A549 (cell line): ENCODE measurements at regions not wholly inside any gene's neighbourhood (a gene's known extent, or its start where the extent isn't known, plus 50 kb on each side); places are given as distances from the start of the nearest gene placed in this dataset.

Source experiments
- ATAC-seq, 2 experiments: fragments of 200-7000 bp in 1 of 2; fragments of >200 bp in 1 of 2; cut with Nextera tagmentation in 1 of 2; cut with Tn5 transposase in 1 of 2; 3 replicates each; pipeline versions ENCODE4 v1.8.0 to v1.9.1; 2018 to 2020; ENCODE audit warnings: mild to moderate bottlenecking in 1 of 2, moderate library complexity in 1 of 2
- CTCF ChIA-PET: fragments of 300-600 bp; sonication (Branson Sonifier 250); formaldehyde crosslinking; extraction: SDS; loops from one replicate; lab custom pipeline; 2021; ENCODE audit warnings: antibody characterized with exemption, inconsistent platforms; lab: Yijun Ruan, JAX
- POLR2A ChIA-PET: fragments of 350-600 bp; formaldehyde crosslinking; extraction: SDS; loops from one replicate; lab custom pipeline; 2021; ENCODE audit warnings: antibody characterized with exemption, inconsistent platforms; lab: Yijun Ruan, JAX
- DNase-seq, 2 experiments: peaks; one replicate each; pipeline versions ENCODE4 v3.0.0 to v3.0.0-alpha.2; 2011 to 2016; ENCODE audit warnings: low read depth in 1 of 2, low spot score in 1 of 2
- FAIRE-seq: peaks from 2 replicates; lab custom pipeline; 2011; peaks lifted over from hg19 to GRCh38; lab: Jason Lieb, UNC
- H3K27ac ChIP-seq, 2 experiments: fragments of >200 bp; sonication (Bioruptor Twin); formaldehyde crosslinking; 3 replicates each; pipeline ENCODE4 v1.5.1; 2016 to 2017
- H3K4me1 ChIP-seq: fragments of >200 bp; sonication (Bioruptor Twin); formaldehyde crosslinking; 3 replicates; pipeline ENCODE4 v1.6.1; 2016
- H3K4me2 ChIP-seq: fragments of >200 bp; sonication (Bioruptor Twin); formaldehyde crosslinking; 3 replicates; pipeline ENCODE4 v1.6.1; 2016
- H3K4me3 ChIP-seq: fragments of >200 bp; sonication (Bioruptor Twin); formaldehyde crosslinking; 3 replicates; pipeline ENCODE4 v1.5.1; 2016
- H3K9me3 ChIP-seq: fragments of >200 bp; sonication (Bioruptor Twin); formaldehyde crosslinking; 3 replicates; pipeline ENCODE4 v1.6.1; 2016
- CEBPB ChIP-seq, 2 experiments: fragments of >200 bp in 1 of 2; sonication (Bioruptor Twin) in 1 of 2; formaldehyde crosslinking in 1 of 2; IDR thresholded peaks; 2 replicates each; pipeline ENCODE4 v1.6.1; 2012 to 2016
- CHD2 ChIP-seq: fragments of 150-350 bp; IDR thresholded peaks from 2 replicates; pipeline ENCODE4 v1.6.1; 2014; ENCODE audit warnings: low read length; ENCODE audit not compliant: partially characterized antibody
- EHF ChIP-seq: fragments of 250-450 bp; sonication (Bioruptor Pico); IDR thresholded peaks from 2 replicates; pipeline ENCODE4 v1.5.0; 2020; ENCODE audit warnings: mild to moderate bottlenecking
- EP300 ChIP-seq, 2 experiments: fragments of >200 bp; sonication (Bioruptor Twin); formaldehyde crosslinking; IDR thresholded peaks; 2 replicates in 1 of 2; 3 replicates in 1 of 2; pipeline ENCODE4 v1.6.1; 2016 to 2017
- ESRRA ChIP-seq: fragments of 150-350 bp; IDR thresholded peaks from 2 replicates; pipeline ENCODE4 v1.6.1; 2014; ENCODE audit warnings: mild to moderate bottlenecking, low read length, borderline replicate concordance
- FOSB ChIP-seq: fragments of 250-450 bp; sonication (Bioruptor Pico); IDR thresholded peaks from 2 replicates; pipeline ENCODE4 v1.5.0; 2020; ENCODE audit warnings: mild to moderate bottlenecking, moderate library complexity
- GATA3 ChIP-seq: IDR thresholded peaks from 2 replicates; pipeline ENCODE4 v1.6.1; 2012; ENCODE audit warnings: borderline replicate concordance
- NFE2L2 ChIP-seq: fragments of 150-350 bp; conservative IDR thresholded peaks from 2 replicates; pipeline ENCODE4 v1.6.1; 2014; ENCODE audit warnings: low read length
- NPAS2 ChIP-seq: fragments of 250-450 bp; sonication (Bioruptor Pico); IDR thresholded peaks from 2 replicates; pipeline ENCODE4 v1.8.0; 2022; ENCODE audit warnings: mild to moderate bottlenecking, moderate library complexity, borderline replicate concordance
- POLR2A ChIP-seq: IDR thresholded peaks from 2 replicates; pipeline ENCODE4 v1.6.1; 2012; ENCODE audit warnings: mild to moderate bottlenecking, low read length
- RARB ChIP-seq: fragments of 250-450 bp; sonication (Bioruptor Pico); IDR thresholded peaks from 2 replicates; pipeline ENCODE4 v1.8.0; 2021; ENCODE audit warnings: mild to moderate bottlenecking, moderate library complexity
- RCOR1 ChIP-seq: fragments of 150-350 bp; IDR thresholded peaks from 2 replicates; pipeline ENCODE4 v1.6.1; 2014; ENCODE audit warnings: antibody characterized with exemption, low read length, low read depth
- RFX5 ChIP-seq: fragments of 450-650 bp; IDR thresholded peaks from 2 replicates; pipeline ENCODE4 v1.7.1; 2014; ENCODE audit warnings: antibody characterized with exemption, mild to moderate bottlenecking, moderate library complexity
- TFCP2L1 ChIP-seq: fragments of 250-450 bp; sonication (Bioruptor Pico); IDR thresholded peaks from 2 replicates; pipeline ENCODE4 v1.5.0; 2021; ENCODE audit warnings: mild to moderate bottlenecking
- ZC3H11A ChIP-seq: fragments of 450-650 bp; IDR thresholded peaks from 2 replicates; pipeline ENCODE4 v1.6.1; 2014; ENCODE audit warnings: antibody characterized with exemption, mild to moderate bottlenecking
- ZSCAN20 ChIP-seq: fragments of 250-450 bp; sonication (Bioruptor Pico); IDR thresholded peaks from 2 replicates; pipeline ENCODE4 v1.8.0; 2022; ENCODE audit warnings: mild to moderate bottlenecking, moderate library complexity
- WGBS: methylation state at CpG from one replicate; pipeline ENCODE4 v1.1.6; 2017; ENCODE audit errors: missing lambda C conversion rate; 5-methylcytosine and 5-hydroxymethylcytosine counted together
- TF ChIP-seq, protein P1 (sequence below): fragments of 200-600 bp; sonication (generic); IDR thresholded peaks from 2 replicates; pipeline ENCODE4 v1.6.1; 2016; ENCODE audit warnings: antibody characterized with exemption, mild to moderate bottlenecking, moderate library complexity
- TF ChIP-seq, protein P2 (sequence below): IDR thresholded peaks from 2 replicates; pipeline ENCODE4 v1.6.1; 2012; ENCODE audit warnings: low read depth, borderline replicate concordance
- TF ChIP-seq, protein P3 (sequence below): fragments of 450-650 bp; IDR thresholded peaks from 2 replicates; pipeline ENCODE4 v1.6.1; 2014; ENCODE audit warnings: antibody characterized with exemption
- TF ChIP-seq, protein P4 (sequence below): fragments of 150-350 bp; IDR thresholded peaks from 2 replicates; pipeline ENCODE4 v1.6.1; 2014; ENCODE audit warnings: low read depth, mild to moderate bottlenecking, low read length
- TF ChIP-seq, protein P5 (sequence below): fragments of >200 bp; sonication (Bioruptor Twin); formaldehyde crosslinking; IDR thresholded peaks from 2 replicates; pipeline ENCODE4 v1.6.1; 2016
- TF ChIP-seq, protein P6 (sequence below): fragments of 250-450 bp; sonication (Bioruptor Pico); IDR thresholded peaks from 2 replicates; pipeline ENCODE4 v1.5.0; 2021; ENCODE audit warnings: mild to moderate bottlenecking, moderate library complexity, borderline replicate concordance
- TF ChIP-seq, protein P7 (sequence below): IDR thresholded peaks from 2 replicates; pipeline ENCODE4 v1.6.1; 2012

DNA sequence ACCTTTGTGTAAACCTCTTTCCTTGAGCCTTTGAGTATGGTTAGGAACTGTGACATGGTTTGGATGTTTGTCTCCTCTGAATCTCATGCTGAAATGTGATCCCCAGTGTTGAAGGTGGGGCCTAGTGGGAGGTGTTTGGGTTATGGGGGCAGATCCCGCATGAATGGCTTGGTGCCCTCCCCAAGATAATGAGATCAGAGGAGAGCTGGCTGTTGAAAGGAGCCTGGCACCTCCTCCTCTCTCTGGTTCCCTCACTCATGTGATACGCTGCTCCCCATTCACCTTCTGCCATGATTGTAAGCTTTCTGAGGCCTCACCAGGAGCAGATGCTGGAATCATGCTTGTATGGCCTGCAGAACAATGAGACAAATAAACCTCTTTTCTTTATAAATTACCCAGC lies 1110.2 kb downstream of the CDH11 start:
- 13% methylated on average over 2 of the region's 2 CpGs for whole genome bisulfite sequencing
- no peak for FAIRE-seq

DNA sequence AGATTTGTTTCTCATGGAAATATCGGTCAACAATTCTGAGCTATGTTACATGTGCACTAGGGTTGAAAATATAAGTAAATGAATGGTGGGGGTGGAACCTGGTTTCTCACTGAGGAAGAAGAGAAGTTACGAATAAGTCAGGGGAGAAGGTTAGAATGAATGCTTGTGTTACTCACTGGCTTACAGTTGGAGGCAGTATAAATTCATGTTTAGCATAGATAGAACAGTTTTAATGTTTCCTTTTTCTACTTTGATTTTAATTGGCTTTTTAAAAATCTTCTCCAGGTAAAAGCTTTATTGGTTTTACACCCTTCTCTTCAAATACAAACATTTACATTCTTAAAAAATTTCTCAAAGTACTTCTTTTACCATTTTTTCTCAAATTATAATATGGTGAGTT lies 1113.7 kb downstream of the CDH11 start:
- Histone ChIP-seq H3K4me2 (no peak overlapping the region), H3K4me3 (no peak overlapping the region), H3K9me3 (no peaks in the 10 kb centered on the region), H3K27ac (no peak overlapping the region), H3K4me1 (no peaks in the 10 kb centered on the region)
- ATAC-seq: no peak
- POLR2A ChIA-PET: no interaction called here
- no peak for FAIRE-seq
- CTCF ChIA-PET: no interaction called here
- 9% methylated on average over 2 of the region's 2 CpGs for WGBS
- DNase-seq: no peak
- TF ChIP-seq TFCP2L1 (CRISPR knock-in tag) (no peak), EP300 (IDR thresholded peaks at IDR 0.05) (no peak), EHF (CRISPR knock-in tag) (no peak)
- TF ChIP-seq, protein P1, sequence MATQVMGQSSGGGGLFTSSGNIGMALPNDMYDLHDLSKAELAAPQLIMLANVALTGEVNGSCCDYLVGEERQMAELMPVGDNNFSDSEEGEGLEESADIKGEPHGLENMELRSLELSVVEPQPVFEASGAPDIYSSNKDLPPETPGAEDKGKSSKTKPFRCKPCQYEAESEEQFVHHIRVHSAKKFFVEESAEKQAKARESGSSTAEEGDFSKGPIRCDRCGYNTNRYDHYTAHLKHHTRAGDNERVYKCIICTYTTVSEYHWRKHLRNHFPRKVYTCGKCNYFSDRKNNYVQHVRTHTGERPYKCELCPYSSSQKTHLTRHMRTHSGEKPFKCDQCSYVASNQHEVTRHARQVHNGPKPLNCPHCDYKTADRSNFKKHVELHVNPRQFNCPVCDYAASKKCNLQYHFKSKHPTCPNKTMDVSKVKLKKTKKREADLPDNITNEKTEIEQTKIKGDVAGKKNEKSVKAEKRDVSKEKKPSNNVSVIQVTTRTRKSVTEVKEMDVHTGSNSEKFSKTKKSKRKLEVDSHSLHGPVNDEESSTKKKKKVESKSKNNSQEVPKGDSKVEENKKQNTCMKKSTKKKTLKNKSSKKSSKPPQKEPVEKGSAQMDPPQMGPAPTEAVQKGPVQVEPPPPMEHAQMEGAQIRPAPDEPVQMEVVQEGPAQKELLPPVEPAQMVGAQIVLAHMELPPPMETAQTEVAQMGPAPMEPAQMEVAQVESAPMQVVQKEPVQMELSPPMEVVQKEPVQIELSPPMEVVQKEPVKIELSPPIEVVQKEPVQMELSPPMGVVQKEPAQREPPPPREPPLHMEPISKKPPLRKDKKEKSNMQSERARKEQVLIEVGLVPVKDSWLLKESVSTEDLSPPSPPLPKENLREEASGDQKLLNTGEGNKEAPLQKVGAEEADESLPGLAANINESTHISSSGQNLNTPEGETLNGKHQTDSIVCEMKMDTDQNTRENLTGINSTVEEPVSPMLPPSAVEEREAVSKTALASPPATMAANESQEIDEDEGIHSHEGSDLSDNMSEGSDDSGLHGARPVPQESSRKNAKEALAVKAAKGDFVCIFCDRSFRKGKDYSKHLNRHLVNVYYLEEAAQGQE: no peak
- TF ChIP-seq, protein P2, sequence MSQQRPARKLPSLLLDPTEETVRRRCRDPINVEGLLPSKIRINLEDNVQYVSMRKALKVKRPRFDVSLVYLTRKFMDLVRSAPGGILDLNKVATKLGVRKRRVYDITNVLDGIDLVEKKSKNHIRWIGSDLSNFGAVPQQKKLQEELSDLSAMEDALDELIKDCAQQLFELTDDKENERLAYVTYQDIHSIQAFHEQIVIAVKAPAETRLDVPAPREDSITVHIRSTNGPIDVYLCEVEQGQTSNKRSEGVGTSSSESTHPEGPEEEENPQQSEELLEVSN: no peak
- TF ChIP-seq, protein P3, sequence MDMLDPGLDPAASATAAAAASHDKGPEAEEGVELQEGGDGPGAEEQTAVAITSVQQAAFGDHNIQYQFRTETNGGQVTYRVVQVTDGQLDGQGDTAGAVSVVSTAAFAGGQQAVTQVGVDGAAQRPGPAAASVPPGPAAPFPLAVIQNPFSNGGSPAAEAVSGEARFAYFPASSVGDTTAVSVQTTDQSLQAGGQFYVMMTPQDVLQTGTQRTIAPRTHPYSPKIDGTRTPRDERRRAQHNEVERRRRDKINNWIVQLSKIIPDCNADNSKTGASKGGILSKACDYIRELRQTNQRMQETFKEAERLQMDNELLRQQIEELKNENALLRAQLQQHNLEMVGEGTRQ: no peak
- TF ChIP-seq, protein P4, sequence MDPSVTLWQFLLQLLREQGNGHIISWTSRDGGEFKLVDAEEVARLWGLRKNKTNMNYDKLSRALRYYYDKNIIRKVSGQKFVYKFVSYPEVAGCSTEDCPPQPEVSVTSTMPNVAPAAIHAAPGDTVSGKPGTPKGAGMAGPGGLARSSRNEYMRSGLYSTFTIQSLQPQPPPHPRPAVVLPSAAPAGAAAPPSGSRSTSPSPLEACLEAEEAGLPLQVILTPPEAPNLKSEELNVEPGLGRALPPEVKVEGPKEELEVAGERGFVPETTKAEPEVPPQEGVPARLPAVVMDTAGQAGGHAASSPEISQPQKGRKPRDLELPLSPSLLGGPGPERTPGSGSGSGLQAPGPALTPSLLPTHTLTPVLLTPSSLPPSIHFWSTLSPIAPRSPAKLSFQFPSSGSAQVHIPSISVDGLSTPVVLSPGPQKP: no peak

More for the DNA sequence above, 1110.2 kb downstream of the CDH11 start:
- ChIA-PET CTCF (no interaction called here), POLR2A (no interaction called here)
- TF ChIP-seq NFE2L2 (no peak), FOSB (CRISPR knock-in tag) (no peak), CHD2 (no peak), RARB (CRISPR knock-in tag) (no peak), CEBPB (IDR thresholded peaks at IDR 0.05) (no peak), NPAS2 (CRISPR knock-in tag) (no peak), TFCP2L1 (CRISPR knock-in tag) (no peak)
- TF ChIP-seq, protein P5, sequence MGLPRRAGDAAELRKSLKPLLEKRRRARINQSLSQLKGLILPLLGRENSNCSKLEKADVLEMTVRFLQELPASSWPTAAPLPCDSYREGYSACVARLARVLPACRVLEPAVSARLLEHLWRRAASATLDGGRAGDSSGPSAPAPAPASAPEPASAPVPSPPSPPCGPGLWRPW: no peak
- no peak for DNase-seq
- Histone ChIP-seq H3K4me3 (no peak overlapping the region), H3K4me1 (no peaks in the 10 kb centered on the region), H3K27ac (no peak overlapping the region), H3K4me2 (no peak overlapping the region), H3K9me3 (no peaks in the 10 kb centered on the region)
- no peak for ATAC-seq

DNA sequence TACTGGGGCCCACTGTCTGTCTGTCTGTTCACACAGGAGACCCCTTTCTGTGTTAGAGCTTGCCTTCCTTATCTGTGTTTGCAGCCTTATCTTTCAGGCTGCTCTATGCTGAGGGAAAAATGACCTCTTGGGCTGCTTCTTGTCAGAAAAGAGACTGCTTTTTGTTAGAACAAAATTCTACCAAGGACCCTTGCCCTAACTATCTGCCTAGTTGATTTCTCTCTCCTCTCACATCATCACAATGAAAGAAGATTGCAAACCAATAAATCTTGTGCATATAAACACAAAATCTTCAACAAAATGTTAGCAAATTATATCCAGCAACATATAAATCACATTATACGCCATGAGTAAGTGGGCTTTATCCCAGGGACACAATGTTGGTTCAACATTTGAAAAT lies 1117.7 kb downstream of the CDH11 start:
- FAIRE-seq (no peak), DNase-seq (no peak), ATAC-seq (no peak)
- no peaks in the 10 kb centered on the region for H3K4me1 ChIP-seq
- ChIA-PET CTCF (no interaction called here), POLR2A (no interaction called here)
- no peak overlapping the region for H3K4me3 ChIP-seq
- TF ChIP-seq, protein P6, sequence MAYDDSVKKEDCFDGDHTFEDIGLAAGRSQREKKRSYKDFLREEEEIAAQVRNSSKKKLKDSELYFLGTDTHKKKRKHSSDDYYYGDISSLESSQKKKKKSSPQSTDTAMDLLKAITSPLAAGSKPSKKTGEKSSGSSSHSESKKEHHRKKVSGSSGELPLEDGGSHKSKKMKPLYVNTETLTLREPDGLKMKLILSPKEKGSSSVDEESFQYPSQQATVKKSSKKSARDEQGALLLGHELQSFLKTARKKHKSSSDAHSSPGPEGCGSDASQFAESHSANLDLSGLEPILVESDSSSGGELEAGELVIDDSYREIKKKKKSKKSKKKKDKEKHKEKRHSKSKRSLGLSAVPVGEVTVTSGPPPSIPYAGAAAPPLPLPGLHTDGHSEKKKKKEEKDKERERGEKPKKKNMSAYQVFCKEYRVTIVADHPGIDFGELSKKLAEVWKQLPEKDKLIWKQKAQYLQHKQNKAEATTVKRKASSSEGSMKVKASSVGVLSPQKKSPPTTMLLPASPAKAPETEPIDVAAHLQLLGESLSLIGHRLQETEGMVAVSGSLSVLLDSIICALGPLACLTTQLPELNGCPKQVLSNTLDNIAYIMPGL (CRISPR knock-in tag): no peak
- TF ChIP-seq ESRRA (no peak), ZSCAN20 (CRISPR knock-in tag) (no peak), GATA3 (no peak), RFX5 (no peak), RCOR1 (no peak), POLR2A (no peak), ZC3H11A (no peak)
- TF ChIP-seq, protein P7, sequence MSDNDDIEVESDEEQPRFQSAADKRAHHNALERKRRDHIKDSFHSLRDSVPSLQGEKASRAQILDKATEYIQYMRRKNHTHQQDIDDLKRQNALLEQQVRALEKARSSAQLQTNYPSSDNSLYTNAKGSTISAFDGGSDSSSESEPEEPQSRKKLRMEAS: no peak
- H3K4me2 ChIP-seq: no peak overlapping the region
- H3K27ac ChIP-seq: no peak overlapping the region
- 10% methylated on average over 1 of the region's 1 CpG for WGBS
- H3K9me3 ChIP-seq: no peaks in the 10 kb centered on the region
